ENCODE measurements at regions not wholly inside any gene's neighbourhood (a gene's known extent, or its start where the extent isn't known, plus 50 kb on each side); places are given as distances from the start of the nearest gene placed in this dataset.
"Not testable (repeated sequence)": the region's sequence is repeated elsewhere in the genome, so short reads cannot be mapped to it uniquely, and the experiment has no call there.

DNA sequence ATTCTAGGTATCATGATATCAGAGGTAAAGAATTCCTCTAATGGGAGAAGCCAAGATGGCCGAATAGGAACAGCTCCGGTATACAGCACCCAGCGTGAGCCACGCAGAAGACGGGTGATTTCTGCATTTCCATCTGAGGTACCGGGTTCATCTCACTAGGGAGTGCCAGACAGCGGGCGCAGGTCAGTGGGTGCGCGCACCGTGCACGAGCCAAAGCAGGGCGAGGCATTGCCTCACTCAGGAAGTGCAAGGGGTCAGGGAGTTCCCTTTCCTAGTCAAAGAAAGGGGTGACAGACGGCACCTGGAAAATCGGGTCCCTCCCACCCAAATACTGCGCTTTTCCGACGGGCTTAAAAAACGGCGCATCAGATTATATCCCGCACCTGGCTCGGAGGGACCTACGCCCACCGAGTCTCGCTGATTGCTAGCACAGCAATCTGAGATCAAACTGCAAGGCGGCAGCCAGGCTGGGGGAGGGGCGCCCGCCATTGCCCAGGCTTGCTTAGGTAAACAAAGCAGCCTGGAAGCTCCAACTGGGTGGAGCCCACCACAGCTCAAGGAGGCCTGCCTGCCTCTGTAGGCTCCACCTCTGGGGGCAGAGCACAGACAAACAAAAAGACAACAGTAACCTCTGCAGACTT is 70.4 kb upstream of the ALCAM start:
- TF ChIP-seq, protein P1, sequence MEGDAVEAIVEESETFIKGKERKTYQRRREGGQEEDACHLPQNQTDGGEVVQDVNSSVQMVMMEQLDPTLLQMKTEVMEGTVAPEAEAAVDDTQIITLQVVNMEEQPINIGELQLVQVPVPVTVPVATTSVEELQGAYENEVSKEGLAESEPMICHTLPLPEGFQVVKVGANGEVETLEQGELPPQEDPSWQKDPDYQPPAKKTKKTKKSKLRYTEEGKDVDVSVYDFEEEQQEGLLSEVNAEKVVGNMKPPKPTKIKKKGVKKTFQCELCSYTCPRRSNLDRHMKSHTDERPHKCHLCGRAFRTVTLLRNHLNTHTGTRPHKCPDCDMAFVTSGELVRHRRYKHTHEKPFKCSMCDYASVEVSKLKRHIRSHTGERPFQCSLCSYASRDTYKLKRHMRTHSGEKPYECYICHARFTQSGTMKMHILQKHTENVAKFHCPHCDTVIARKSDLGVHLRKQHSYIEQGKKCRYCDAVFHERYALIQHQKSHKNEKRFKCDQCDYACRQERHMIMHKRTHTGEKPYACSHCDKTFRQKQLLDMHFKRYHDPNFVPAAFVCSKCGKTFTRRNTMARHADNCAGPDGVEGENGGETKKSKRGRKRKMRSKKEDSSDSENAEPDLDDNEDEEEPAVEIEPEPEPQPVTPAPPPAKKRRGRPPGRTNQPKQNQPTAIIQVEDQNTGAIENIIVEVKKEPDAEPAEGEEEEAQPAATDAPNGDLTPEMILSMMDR (IDR thresholded peaks at IDR 0.05; ENCODE audit: insufficient read depth, low read length), result not testable (repeated sequence)
- TF ChIP-seq, protein P2, sequence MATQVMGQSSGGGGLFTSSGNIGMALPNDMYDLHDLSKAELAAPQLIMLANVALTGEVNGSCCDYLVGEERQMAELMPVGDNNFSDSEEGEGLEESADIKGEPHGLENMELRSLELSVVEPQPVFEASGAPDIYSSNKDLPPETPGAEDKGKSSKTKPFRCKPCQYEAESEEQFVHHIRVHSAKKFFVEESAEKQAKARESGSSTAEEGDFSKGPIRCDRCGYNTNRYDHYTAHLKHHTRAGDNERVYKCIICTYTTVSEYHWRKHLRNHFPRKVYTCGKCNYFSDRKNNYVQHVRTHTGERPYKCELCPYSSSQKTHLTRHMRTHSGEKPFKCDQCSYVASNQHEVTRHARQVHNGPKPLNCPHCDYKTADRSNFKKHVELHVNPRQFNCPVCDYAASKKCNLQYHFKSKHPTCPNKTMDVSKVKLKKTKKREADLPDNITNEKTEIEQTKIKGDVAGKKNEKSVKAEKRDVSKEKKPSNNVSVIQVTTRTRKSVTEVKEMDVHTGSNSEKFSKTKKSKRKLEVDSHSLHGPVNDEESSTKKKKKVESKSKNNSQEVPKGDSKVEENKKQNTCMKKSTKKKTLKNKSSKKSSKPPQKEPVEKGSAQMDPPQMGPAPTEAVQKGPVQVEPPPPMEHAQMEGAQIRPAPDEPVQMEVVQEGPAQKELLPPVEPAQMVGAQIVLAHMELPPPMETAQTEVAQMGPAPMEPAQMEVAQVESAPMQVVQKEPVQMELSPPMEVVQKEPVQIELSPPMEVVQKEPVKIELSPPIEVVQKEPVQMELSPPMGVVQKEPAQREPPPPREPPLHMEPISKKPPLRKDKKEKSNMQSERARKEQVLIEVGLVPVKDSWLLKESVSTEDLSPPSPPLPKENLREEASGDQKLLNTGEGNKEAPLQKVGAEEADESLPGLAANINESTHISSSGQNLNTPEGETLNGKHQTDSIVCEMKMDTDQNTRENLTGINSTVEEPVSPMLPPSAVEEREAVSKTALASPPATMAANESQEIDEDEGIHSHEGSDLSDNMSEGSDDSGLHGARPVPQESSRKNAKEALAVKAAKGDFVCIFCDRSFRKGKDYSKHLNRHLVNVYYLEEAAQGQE (IDR thresholded peaks at IDR 0.05; ENCODE audit: insufficient replicate concordance, low read depth), result not testable (repeated sequence)
- TF ChIP-seq GABPA (IDR thresholded peaks at IDR 0.05; ENCODE audit: low read depth), result not testable (repeated sequence)

Measured in HL-60 (cell line).